Forelimb muscle (tissue), 1 donor: ENCODE measurements at regions not wholly inside any gene's neighbourhood (a gene's known extent, or its start where the extent isn't known, plus 50 kb on each side); places are given as distances from the start of the nearest gene placed in this dataset.
"Not testable (repeated sequence)": the region's sequence is repeated elsewhere in the genome, so short reads cannot be mapped to it uniquely, and the experiment has no call there.

Experiments used
- DNase-seq: peaks from one replicate; pipeline ENCODE4 v3.0.0-alpha.2; 2013; ENCODE audit warnings: low read depth

GRCh38 chrX:3788494-3789233, 75.2 kb upstream of the PRKX start:
- no peak for DNase-seq

- DNase-seq = no peak
Measured at GRCh38 chrX:3787856-3788255, 74.4 kb upstream of the PRKX start.

- not testable (repeated sequence) for DNase-seq
Measured at GRCh38 chrX:3785822-3786221, 72.4 kb upstream of the PRKX start.

DNA sequence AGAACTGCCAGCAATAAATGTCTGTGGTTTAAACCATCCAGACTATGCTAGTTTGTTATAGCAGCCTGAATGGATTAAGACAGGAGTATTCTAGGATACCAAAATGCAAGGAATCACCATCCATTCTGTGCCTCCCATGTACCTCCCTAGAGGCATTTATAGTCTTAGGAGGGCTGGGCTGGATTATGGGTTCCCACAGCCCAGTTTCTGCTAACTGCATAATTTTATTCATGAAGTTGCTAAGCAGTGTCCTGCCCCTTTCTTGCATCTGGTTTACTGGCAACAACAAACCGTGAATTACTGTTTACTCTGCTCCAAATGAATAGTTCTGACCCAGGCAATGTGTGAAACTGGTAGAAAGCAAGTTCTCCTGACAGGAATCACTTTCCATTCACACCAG, 67.1 kb upstream of the PRKX start:
- DNase-seq = no peak

DNA sequence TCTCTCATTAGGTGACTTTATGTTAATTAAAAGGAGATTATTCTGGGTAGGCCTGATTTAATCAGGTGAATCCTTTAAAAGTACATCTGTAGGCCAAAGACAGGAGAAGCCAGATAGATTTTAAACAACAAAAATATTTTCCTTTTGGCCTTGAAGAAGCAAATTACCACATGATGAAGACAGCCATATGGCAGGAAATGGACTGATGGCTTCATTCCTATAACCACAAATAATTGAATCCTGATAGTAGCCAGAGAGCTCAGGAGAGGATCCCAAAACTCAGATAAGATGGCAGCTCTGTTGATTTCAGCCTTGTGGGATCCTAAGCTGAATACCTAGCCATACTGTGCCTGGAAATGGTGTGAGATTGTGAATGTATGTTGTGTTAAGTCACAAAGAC, 66.1 kb upstream of the PRKX start:
- DNase-seq = no peak

DNA sequence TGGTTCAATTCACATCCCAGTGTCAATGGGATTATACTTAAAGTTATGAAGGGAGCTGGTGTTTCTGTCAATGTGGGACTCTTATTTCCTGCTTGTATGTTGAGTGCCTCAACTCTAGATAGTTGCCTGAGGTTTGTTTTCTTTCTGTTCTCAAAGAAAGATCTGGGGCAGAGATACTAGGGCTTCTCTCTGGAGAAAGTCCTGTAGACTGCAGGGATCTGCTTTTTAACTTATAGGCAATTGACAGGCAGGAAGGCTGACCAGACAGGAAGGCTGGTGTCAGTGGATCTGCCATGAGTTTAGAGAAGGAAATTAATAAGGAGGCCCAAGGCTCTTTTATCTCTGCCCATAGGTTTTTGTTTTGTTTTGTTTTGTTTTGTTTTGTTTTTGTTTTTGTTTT, 64.0 kb upstream of the PRKX start:
- no peak for DNase-seq

GRCh38 chrX:3771766-3772165, 58.3 kb upstream of the PRKX start:
- no peak for DNase-seq

DNA sequence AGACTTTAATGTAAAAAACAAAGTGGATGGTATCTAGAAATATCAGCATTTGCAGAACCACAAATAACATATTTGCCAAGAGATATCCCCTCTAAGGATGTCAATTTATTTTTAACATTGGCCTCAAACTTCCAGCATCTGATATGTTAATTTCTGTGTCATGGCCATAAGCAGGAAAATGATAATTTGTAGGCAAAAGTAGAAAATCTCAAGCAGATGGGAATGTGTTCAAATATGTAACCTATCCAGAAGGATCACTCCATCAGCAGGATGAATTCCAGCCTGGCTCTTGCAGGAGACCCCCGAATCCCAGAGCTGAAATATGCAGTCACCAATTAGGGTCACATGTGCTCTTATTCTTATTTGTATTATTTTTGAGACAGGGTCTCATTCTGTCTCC, 55.4 kb upstream of the PRKX start:
- DNase-seq = no peak
